ENCODE measurements at regions not wholly inside any gene's neighbourhood (a gene's known extent, or its start where the extent isn't known, plus 50 kb on each side); places are given as distances from the start of the nearest gene placed in this dataset.

DNA sequence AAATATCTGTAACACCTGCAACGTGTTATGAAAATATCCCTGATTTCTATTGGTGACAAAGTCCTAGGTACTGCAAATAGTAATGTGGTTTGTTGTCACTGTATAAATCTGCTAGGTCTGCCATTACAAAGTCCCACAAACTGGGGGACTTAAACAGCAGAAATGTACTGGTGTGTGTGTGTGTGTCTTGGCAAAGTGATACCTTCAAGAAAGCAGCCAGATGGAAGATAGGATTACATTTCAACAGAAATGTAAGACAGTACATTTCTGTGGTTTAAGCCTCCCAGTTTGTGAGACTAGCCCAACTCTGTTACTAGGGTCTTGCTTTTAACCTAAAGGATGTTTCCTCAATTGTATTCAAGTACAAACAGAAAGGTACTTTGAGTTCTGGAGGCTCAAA is 531.7 kb downstream of the NPIPA7 start:
- DNase-seq (ENCODE audit: low spot score in 2 of 2), result no peak
- TF ChIP-seq, protein P1, sequence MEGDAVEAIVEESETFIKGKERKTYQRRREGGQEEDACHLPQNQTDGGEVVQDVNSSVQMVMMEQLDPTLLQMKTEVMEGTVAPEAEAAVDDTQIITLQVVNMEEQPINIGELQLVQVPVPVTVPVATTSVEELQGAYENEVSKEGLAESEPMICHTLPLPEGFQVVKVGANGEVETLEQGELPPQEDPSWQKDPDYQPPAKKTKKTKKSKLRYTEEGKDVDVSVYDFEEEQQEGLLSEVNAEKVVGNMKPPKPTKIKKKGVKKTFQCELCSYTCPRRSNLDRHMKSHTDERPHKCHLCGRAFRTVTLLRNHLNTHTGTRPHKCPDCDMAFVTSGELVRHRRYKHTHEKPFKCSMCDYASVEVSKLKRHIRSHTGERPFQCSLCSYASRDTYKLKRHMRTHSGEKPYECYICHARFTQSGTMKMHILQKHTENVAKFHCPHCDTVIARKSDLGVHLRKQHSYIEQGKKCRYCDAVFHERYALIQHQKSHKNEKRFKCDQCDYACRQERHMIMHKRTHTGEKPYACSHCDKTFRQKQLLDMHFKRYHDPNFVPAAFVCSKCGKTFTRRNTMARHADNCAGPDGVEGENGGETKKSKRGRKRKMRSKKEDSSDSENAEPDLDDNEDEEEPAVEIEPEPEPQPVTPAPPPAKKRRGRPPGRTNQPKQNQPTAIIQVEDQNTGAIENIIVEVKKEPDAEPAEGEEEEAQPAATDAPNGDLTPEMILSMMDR (IDR thresholded peaks at IDR 0.05), result no peak
- no peak for TF ChIP-seq POLR2A (IDR thresholded peaks at IDR 0.05)
- intact Hi-C loops (cut with DNase I; ENCODE audit: low total_unique reads), result no loop called here
- WGBS, 2 donors, result 79 to 84% methylated on average over 1 of the region's 1 CpG
- H3K4me3 ChIP-seq (ENCODE audit: low read depth, poor library complexity, severe bottlenecking), result no peak overlapping the region

DNA sequence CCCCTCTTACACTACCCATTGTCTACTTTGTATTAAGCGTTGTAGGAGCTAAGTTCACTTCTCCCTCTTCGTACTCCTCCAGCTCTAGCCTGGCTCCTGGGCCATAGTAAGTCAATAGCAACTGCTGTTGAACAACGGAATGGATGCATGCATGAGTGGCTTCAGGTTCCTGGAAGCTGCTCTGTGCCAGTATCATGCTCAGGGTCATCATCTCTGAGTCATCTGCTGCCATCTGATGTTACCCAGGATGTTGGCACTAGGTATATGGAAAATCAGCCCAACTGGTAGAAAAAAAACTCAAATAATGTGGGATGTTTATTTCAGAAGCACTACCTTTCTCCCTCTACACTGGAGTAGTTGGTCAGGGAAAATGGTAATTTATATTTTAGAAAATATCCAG is 536.8 kb downstream of the NPIPA7 start:
- intact Hi-C loops (cut with DNase I; ENCODE audit: low total_unique reads), result no loop called here
- WGBS, 2 donors, result 76 to 88% methylated on average over 3 of the region's 3 CpGs
- H3K4me3 ChIP-seq (ENCODE audit: low read depth, poor library complexity, severe bottlenecking), result no peak overlapping the region
- DNase-seq (ENCODE audit: low spot score in 2 of 2), result no peak
- TF ChIP-seq, protein P1 (IDR thresholded peaks at IDR 0.05), result no peak
- no peak for TF ChIP-seq POLR2A (IDR thresholded peaks at IDR 0.05)

DNA sequence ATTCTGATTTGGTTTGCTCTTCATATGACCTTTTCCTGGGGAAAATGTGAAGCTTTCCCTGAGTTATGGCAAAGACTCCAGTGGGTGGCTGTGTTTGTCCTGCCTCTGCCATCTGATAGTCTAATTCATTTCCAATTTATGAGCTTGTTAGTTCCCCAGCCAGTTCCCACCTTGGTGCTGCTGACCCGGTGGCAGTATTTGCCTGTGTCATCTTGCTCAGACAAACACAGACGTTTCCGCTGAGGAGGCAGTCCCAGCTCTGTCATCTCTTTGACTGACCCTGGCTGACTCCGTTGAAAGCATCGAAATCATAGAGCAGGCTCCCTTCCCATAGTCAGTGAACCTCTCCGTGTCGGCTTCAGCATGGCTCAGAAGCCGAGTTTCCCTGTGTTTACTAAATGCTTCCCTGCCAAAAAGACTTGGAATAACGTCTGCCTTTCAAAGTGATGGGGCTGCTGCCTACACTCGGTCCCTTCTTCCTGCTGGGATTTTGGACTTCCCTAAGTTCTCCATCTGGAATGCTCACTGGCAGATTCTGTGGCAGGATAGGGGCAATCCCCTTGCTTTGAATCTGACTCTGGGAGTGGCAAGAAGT is 538.3 kb downstream of the NPIPA7 start:
- H3K4me3 ChIP-seq (ENCODE audit: low read depth, poor library complexity, severe bottlenecking), result no peak overlapping the region
- intact Hi-C loops (cut with DNase I; ENCODE audit: low total_unique reads), result no loop called here
- 31 to 35% methylated on average over 10 of the region's 10 CpGs for WGBS, 2 donors
- no peak for TF ChIP-seq POLR2A (IDR thresholded peaks at IDR 0.05)
- TF ChIP-seq, protein P1 (IDR thresholded peaks at IDR 0.05), result no peak
- DNase-seq (ENCODE audit: low spot score in 2 of 2), result no peak

DNA sequence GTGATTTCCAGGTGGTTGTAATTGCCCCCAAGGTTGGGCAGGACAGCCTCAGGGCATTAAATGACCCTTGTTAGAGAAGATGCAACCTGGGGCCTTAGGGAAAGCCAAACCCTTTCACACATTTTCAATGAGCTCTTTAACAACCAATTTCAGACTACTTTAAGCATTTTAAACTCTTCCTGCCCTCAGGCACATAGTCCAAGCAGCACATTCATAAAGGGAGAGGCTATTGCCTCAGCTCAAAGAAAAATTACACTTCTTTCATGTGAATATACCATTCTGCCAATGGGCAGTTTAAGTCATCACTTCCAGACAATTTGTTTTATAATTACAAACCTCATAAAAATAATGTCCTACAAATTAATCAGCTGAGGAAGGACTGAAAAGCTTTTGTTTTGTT is 544.5 kb downstream of the NPIPA7 start:
- no peak for DNase-seq (ENCODE audit: low spot score in 2 of 2)
- H3K4me3 ChIP-seq (ENCODE audit: low read depth, poor library complexity, severe bottlenecking), result no peak overlapping the region
- TF ChIP-seq, protein P1 (IDR thresholded peaks at IDR 0.05), result no peak
- TF ChIP-seq POLR2A (IDR thresholded peaks at IDR 0.05), result no peak
- intact Hi-C loops (cut with DNase I; ENCODE audit: low total_unique reads), result no loop called here

DNA sequence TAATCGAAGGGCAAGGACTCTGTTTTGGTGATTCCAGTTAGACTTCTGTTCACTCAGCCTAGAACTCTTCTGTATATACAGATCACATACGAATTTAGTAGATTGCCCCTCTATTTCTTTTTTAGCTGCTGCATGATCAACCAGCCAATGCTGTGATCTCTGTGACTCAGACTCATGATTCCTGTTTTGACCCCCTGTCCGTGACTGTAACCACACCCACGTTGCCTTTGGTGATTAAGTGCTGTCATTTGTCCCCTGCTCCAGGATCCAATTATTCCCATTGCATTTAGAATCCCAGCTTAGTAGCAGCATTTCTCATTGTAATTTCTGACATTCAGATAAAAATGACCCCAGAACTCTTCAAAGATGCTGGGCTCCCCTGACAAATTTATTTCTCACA is 545.7 kb downstream of the NPIPA7 start:
- DNase-seq (ENCODE audit: low spot score in 2 of 2), result no peak
- TF ChIP-seq, protein P1 (IDR thresholded peaks at IDR 0.05), result no peak
- no peak for TF ChIP-seq POLR2A (IDR thresholded peaks at IDR 0.05)
- intact Hi-C loops (cut with DNase I; ENCODE audit: low total_unique reads), result no loop called here
- WGBS, 2 donors, result 45 to 47% methylated on average over 4 of the region's 4 CpGs
- H3K4me3 ChIP-seq (ENCODE audit: low read depth, poor library complexity, severe bottlenecking), result no peak overlapping the region

DNA sequence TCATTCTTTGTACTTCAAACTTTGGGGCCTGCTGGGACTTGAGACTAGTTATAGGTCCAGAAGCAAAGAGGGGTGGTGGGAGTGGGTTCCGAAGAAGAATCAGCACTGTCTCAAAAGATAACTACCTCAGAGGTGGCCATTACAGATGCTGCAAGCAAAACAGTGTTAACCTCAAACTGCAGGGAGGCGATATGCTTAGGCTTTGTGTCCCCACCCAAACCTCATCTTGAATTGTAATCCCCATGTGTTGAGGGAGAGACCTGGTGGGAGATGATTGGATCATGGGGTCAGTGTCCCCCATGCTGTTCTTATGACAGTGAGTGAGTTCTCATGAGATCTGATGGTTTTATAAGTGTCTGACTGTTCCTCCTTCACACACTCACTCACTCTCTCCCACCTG is 545.3 kb downstream of the XYLT1 start:
- no peak for DNase-seq (ENCODE audit: low spot score in 2 of 2)
- WGBS, 2 donors, result 91 to 92% methylated on average over 2 of the region's 2 CpGs
- no peak for TF ChIP-seq POLR2A (IDR thresholded peaks at IDR 0.05)
- TF ChIP-seq, protein P1 (IDR thresholded peaks at IDR 0.05), result no peak
- H3K4me3 ChIP-seq (ENCODE audit: low read depth, poor library complexity, severe bottlenecking), result no peak overlapping the region
- intact Hi-C loops (cut with DNase I; ENCODE audit: low total_unique reads), result no loop called here
